ENCODE measurements at regions not wholly inside any gene's neighbourhood (a gene's known extent, or its start where the extent isn't known, plus 50 kb on each side); places are given as distances from the start of the nearest gene placed in this dataset.
"Not testable (repeated sequence)": the region's sequence is repeated elsewhere in the genome, so short reads cannot be mapped to it uniquely, and the experiment has no call there.

GRCh38 chr1:227508431-227508830, 54.9 kb upstream of the ZNF678 start:
- no peak for DNase-seq (ENCODE audit: low spot score)

- DNase-seq (ENCODE audit: low spot score): not testable (repeated sequence)
Observed at GRCh38 chr1:227506490-227507393, 56.6 kb upstream of the ZNF678 start.

GRCh38 chr1:227496045-227496444, 67.3 kb upstream of the ZNF678 start:
- not testable (repeated sequence) for DNase-seq (ENCODE audit: low spot score)

GRCh38 chr1:227493863-227494551, 69.3 kb upstream of the ZNF678 start:
- not testable (repeated sequence) for DNase-seq (ENCODE audit: low spot score)

- DNase-seq (ENCODE audit: low spot score): no peak
Observed at GRCh38 chr1:227490478-227490877, 72.9 kb upstream of the ZNF678 start.

- DNase-seq (ENCODE audit: low spot score): no peak
Observed at GRCh38 chr1:227490001-227490400, 73.4 kb upstream of the ZNF678 start.

GRCh38 chr1:227489572-227489971, 73.8 kb upstream of the ZNF678 start:
- no peak for DNase-seq (ENCODE audit: low spot score)

GRCh38 chr1:227487606-227488005, 75.8 kb upstream of the ZNF678 start:
- no peak for DNase-seq (ENCODE audit: low spot score)

- DNase-seq (ENCODE audit: low spot score): no peak
Observed at GRCh38 chr1:227486559-227486958, 76.8 kb upstream of the ZNF678 start.

- DNase-seq (ENCODE audit: low spot score): no peak
Observed at GRCh38 chr1:227482023-227482299, 81.4 kb upstream of the ZNF678 start.

GRCh38 chr1:227474072-227474471, 89.3 kb upstream of the ZNF678 start:
- DNase-seq (ENCODE audit: low spot score): not testable (repeated sequence)

GRCh38 chr1:227472772-227473171, 90.6 kb upstream of the ZNF678 start:
- no peak for DNase-seq (ENCODE audit: low spot score)

GRCh38 chr1:227470688-227471087, 92.7 kb upstream of the ZNF678 start:
- no peak for DNase-seq (ENCODE audit: low spot score)

GRCh38 chr1:227469708-227470107, 93.6 kb upstream of the ZNF678 start:
- no peak for DNase-seq (ENCODE audit: low spot score)

- DNase-seq (ENCODE audit: low spot score): no peak
Observed at GRCh38 chr1:227466039-227466645, 97.2 kb upstream of the ZNF678 start.

- DNase-seq (ENCODE audit: low spot score): no peak
Observed at GRCh38 chr1:227465256-227465655, 98.1 kb upstream of the ZNF678 start.

- DNase-seq (ENCODE audit: low spot score): no peak
Observed at GRCh38 chr1:227459977-227460376, 103.4 kb upstream of the ZNF678 start.

GRCh38 chr1:227459326-227459841, 104.0 kb upstream of the ZNF678 start:
- DNase-seq (ENCODE audit: low spot score): no peak

- DNase-seq (ENCODE audit: low spot score): no peak
Observed at GRCh38 chr1:227454686-227455085, 108.7 kb upstream of the ZNF678 start.

GRCh38 chr1:227453631-227454355, 109.6 kb upstream of the ZNF678 start:
- no peak for DNase-seq (ENCODE audit: low spot score)

GRCh38 chr1:227451954-227452353, 111.4 kb upstream of the ZNF678 start:
- DNase-seq (ENCODE audit: low spot score): no peak

- no peak for DNase-seq (ENCODE audit: low spot score)
Observed at GRCh38 chr1:227451057-227451456, 112.3 kb upstream of the ZNF678 start.

All from HuH-7 (cell line).